Fibroblast of pulmonary artery (primary cell): ENCODE measurements at regions not wholly inside any gene's neighbourhood (a gene's known extent, or its start where the extent isn't known, plus 50 kb on each side); places are given as distances from the start of the nearest gene placed in this dataset.
"Not testable (repeated sequence)": the region's sequence is repeated elsewhere in the genome, so short reads cannot be mapped to it uniquely, and the experiment has no call there.

Source experiments
- DNase-seq: peaks from one replicate; pipeline ENCODE4 v3.0.0-alpha.2; 2010; ENCODE audit warnings: low read depth
- H3K4me3 ChIP-seq: replicated peaks from 2 replicates; pipeline ENCODE4 v1.5.1; 2011; ENCODE audit warnings: low read depth, mild to moderate bottlenecking, control low read depth, low read length, moderate library complexity
- TF ChIP-seq, protein P1 (sequence below): IDR thresholded peaks from 2 replicates; pipeline ENCODE4 v1.5.1; 2011; ENCODE audit warnings: mild to moderate bottlenecking, control low read depth, low read length, inconsistent platforms; ENCODE audit errors: missing control alignments

DNA sequence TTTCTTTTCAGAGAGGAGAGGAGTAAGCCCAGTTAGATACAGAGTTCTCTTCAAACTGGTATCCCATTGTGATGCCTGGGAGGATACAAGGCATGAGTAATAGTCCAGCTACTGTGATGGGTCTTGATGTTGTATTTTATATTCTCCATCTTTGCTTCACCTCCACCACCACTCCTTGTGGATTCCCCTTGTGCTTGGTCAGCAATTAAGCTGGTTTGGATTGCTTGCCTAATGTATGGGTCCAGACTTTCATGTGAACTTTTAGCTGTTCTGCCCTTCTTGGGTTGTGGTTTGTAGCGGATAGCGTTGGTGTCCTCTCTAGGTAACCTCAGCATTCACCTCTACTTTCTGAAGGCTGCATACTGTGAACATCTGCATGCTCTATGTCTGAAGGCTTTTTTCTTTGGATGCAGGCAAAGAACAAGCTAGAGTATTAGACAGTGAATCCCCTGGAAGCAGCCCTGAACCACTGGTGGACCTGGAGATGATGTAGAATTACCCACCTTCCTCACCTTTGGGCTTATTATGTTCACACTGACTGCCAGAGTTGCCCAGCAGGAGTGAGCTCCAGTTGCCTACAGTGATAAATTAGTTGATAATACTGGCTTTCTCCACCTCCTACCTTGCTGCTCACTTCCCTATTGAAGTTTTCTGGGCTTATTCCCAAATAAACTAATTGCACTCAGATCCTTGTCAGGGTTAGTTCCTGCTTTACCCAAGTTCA lies 126.5 kb upstream of the MTPN start:
- no peak overlapping the region for H3K4me3 ChIP-seq
- no peak for DNase-seq
- TF ChIP-seq, protein P1, sequence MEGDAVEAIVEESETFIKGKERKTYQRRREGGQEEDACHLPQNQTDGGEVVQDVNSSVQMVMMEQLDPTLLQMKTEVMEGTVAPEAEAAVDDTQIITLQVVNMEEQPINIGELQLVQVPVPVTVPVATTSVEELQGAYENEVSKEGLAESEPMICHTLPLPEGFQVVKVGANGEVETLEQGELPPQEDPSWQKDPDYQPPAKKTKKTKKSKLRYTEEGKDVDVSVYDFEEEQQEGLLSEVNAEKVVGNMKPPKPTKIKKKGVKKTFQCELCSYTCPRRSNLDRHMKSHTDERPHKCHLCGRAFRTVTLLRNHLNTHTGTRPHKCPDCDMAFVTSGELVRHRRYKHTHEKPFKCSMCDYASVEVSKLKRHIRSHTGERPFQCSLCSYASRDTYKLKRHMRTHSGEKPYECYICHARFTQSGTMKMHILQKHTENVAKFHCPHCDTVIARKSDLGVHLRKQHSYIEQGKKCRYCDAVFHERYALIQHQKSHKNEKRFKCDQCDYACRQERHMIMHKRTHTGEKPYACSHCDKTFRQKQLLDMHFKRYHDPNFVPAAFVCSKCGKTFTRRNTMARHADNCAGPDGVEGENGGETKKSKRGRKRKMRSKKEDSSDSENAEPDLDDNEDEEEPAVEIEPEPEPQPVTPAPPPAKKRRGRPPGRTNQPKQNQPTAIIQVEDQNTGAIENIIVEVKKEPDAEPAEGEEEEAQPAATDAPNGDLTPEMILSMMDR: no peak

DNA sequence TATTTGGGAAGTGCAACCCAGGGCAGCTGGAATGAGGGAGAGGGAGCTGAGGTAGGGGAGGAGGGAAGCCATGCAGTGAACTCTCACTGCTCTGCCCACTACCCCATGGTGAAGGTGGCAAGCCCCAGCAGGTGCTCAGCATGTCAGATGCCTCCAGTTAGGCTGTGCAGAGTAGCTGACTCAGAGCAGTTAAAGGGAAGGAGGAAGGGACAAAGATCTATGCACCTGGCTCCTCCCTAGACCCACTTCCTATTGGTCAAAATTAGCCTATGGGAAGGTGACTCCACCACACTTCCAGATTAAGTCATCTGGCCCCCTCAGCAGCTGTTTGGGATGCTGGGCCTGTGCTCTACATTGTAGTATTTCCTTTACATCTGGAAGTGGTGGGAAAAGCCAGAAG lies 125.7 kb upstream of the MTPN start:
- TF ChIP-seq, protein P1: no peak
- DNase-seq: no peak
- H3K4me3 ChIP-seq: no peak overlapping the region

DNA sequence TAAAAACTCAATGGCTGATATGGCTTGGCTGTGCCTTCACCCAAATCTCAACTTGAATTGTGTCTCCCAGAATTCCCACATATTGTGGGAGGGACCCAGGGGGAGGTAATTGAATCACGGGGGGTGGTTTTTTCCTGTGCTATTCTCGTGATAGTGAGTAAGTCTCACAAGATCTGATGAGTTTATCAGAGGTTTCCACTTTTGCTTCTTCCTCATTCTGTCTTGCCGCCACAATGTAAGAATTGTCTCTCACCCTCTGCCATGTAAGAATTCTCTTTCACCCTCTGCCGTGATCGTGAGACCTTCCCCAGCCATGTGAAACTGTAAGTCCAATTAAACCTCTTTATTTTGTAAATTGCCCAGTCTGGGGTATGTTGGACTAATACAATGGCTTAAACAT lies 115.6 kb upstream of the MTPN start:
- not testable (repeated sequence) for DNase-seq, H3K4me3 ChIP-seq

DNA sequence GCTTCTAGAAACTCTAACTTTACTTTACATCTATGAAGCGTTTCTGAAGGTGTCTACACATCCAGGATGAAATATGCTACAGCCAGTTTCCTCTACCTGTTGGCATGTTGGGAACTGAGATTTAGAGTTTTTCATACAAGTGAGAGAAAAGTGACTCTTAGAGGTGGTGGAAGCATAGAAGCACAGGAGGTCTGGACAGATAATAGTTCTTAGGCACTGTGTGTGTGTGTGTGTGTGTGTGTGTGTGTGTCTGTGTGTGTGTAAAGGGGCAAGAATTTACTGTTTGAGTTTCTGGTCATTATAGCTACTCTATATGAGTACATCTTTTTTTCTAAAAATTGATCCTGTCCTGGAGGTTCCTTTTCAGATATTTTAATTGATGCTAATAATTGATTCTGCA lies 110.7 kb upstream of the MTPN start:
- H3K4me3 ChIP-seq: no peak overlapping the region
- no peak for DNase-seq
- TF ChIP-seq, protein P1: no peak

GRCh38 chr7:136086712-136087111 lies 109.6 kb upstream of the MTPN start:
- peak overlapping the region; percentile 64 for H3K4me3 ChIP-seq
- TF ChIP-seq, protein P1: no peak
- DNase-seq: peak; percentile 94

DNA sequence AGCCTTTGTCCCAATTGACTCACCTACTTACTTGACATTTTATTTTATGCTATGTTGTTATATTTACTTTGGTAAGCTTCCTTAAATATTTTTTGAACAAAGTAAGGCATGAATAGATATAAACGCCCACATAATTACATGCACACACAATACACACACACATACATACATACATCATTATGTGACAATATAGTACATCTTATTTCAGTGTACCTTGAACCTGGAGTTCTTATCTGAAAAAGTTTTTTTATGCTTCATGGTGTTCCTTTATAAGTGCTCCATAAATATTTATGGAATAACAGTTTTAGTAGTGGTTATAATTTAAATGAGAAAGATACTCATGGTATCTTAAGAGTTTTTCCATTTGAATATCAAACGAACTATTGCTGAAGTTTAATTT lies 102.8 kb upstream of the MTPN start:
- no peak overlapping the region for H3K4me3 ChIP-seq
- TF ChIP-seq, protein P1: no peak
- no peak for DNase-seq

DNA sequence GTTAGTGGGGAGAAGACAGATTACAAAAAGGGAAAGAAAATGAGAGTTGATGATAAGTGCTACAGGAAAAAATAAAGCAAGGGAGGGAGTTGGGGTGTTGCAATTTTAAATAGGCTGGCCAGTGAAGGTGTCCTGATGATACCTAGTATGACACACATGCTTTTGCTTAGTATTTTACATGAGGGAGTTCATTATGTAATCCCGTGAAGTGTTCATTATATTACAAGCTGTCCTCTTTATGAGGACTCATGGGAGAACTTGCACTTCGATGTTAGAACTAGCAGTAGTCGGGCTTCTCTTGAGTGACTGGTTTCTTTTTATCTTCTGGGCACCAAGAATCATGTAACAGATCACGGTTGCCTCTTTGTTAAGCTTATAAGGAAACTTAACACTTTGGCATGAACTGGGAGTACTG lies 102.3 kb upstream of the MTPN start:
- TF ChIP-seq, protein P1: no peak
- H3K4me3 ChIP-seq: no peak overlapping the region
- no peak for DNase-seq
